NCI-H1092 (cell line): ENCODE measurements at regions not wholly inside any gene's neighbourhood (a gene's known extent, or its start where the extent isn't known, plus 50 kb on each side); places are given as distances from the start of the nearest gene placed in this dataset.
"Not testable (repeated sequence)": the region's sequence is repeated elsewhere in the genome, so short reads cannot be mapped to it uniquely, and the experiment has no call there.

ENCODE experiments used
- DNase-seq: peaks from one replicate; lab custom pipeline; 2025; lab: John Stamatoyannopoulos, UW

GRCh38 chr13:71303144-71303543, 563.9 kb downstream of the DACH1 start:
- peak; percentile 6 for DNase-seq

GRCh38 chr13:71300602-71301001, 566.4 kb downstream of the DACH1 start:
- DNase-seq: no peak

DNA sequence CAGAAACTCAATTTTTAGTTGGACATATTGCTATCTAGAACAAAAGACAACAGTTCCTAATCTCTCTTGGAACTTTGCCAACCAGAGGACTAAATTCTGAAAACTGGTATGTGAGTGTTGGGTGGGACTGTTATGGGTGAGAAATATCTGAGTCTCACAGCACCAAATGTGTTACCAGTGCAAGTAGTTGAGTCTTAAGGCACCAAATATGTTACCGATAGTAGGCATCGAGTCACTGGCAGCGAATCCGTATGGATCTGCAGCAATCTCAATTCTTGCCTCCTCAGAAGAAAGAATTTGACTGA, 575.2 kb downstream of the DACH1 start:
- no peak for DNase-seq

DNA sequence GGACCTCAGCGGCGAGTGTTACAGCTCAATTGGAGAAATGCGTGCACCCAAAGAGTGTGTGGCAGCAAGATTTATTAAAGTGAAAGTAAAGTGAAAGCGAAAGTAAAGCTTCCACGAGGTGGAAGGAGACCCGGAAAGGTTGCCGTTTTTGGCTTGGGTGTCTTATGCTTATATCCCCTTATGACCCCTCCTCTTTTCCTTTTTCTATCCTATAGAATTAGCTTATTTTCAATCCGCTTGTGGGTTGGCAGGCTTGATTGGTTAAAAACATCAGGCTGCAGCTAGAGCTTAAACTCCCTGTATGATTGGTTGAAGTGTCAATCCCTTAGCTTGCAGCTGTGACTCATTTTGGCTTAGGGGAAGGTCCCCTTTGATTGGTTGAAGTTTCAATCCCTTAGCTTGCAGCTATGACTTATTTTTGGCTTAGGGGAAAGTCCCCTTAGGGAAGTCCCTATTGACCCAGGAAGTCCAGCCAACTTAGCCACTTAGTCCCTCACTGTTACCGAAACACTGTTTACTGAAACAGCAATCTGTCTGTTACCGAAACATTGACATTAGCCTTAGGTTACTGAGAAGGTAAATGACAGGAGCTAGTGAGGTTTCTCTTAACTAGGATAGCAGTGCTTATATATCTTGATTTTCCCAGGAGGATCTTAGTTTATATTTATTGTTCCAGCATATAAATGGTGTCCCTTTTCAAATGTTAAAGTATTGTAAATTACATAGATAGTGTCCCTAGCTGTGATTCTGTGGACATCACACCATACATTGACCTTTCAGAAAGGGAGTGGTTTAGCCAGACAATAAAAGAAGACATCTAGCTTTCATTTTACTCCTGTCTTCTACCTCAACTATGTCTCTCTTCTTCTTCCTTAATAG, 575.8 kb downstream of the DACH1 start:
- peak; percentile 20 for DNase-seq

DNA sequence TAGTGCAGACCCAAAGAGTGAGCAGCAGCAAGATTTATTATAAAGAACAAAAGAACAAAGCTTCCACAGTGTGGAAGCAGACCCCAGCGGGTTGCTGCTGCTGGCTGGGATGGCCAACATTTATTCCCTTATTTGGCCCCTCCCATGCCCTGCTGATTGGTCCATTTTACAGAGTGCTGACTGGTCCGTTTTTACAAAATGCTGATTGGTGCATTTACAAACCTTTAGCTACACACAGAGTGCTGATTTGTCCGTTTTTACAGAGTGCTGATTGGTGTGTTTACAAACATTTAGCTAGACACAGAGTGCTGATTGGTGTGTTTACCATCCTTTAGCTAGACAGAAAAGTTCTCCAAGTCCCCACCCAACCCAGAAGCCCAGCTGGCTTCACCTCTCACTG, 577.0 kb downstream of the DACH1 start:
- DNase-seq: not testable (repeated sequence)

DNA sequence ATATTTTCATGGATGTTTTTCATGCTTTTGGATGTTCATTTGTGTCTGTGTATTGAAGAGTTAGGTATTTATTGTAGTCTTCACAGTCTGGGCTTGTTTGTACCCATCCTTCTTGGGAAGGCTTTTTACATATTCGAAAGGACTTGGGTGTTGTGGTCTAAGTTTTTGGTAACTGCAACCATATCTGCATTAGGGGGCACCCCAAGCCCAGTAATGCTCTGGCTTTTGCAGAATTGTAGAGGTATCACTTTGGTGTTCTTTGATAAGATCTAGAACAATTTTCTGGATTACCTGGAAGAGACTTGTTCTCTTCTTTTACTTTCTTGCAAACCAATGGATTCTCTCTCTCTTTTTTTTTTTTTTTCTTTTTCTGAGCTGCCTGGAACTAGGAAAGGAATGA, 581.3 kb downstream of the DACH1 start:
- no peak for DNase-seq

DNA sequence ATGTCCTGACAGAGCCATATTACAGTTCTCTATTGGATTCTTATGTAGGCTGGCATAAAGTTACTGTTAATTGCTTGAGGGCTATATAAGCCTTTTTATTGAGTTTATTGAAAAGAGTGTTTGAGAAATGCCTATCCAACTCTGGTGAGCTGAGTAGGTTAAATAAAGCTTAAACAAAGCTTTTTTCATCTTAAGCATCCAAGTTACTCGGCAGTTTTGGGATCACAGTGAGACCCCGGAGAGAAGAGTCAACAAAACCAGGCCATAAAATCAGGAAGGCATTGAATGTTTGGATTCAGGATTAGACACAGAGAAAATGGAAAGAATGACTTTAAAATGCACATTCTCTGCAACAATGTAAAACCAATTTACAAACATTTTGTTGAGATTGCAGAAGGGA, 588.5 kb downstream of the DACH1 start:
- no peak for DNase-seq

- no peak for DNase-seq
Observed at GRCh38 chr13:71274923-71275608, 591.9 kb downstream of the DACH1 start.

GRCh38 chr13:71261256-71261655, 605.7 kb downstream of the DACH1 start:
- DNase-seq: no peak

DNA sequence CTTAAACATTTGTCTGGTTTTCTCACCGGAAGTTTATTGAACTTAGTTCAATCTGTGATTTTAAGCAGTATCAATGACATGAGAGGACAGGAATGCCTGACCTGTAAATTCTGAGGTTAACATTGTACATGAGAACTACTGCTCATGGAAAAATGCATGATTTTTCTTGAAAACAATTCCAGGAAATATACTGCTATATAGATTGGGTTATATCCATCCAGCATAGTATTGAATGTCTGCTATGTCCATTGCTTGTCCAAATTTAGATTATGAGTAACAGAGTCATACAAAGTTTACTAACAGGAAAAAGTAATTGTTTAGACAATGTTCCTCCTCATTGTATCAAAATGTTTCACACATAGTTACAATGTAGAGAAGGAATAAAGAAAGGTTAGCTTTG, 606.8 kb downstream of the DACH1 start:
- DNase-seq: no peak

DNA sequence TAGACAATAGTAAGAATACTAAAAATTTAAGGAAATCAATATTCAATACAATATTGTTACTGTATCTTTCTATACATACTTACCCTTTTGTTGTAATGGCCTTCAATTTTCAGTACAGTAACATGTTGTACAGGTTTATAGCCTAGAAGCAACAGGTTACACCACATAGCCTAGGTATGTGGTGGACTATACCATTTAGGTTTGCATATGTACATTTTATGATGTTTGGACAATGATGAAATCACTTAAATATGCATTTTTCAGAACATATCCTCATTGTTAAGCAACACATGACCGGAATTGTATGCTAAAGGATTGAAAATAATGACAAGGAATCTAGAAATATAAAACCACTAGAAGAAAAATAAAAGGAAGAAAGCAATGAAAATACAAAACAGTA, 611.4 kb downstream of the DACH1 start:
- no peak for DNase-seq

DNA sequence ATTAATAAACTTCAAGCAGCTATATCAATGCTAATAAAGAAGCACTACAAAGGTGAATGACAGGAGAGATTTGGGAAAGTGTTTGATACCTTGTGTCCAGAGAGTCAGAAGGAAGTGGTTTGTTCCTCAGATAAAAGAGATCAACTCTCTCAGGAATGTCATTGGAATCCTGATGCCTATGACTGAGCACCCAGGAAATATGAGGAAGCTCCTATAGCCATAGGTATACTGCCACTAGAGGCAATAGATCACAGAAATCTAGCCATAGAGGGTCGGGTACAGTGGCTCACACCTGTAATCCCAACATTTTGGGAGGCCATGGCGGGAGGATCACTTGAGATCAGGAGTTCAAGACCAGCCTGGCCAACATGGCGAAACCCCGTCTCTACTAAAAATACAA, 612.6 kb downstream of the DACH1 start:
- no peak for DNase-seq

DNA sequence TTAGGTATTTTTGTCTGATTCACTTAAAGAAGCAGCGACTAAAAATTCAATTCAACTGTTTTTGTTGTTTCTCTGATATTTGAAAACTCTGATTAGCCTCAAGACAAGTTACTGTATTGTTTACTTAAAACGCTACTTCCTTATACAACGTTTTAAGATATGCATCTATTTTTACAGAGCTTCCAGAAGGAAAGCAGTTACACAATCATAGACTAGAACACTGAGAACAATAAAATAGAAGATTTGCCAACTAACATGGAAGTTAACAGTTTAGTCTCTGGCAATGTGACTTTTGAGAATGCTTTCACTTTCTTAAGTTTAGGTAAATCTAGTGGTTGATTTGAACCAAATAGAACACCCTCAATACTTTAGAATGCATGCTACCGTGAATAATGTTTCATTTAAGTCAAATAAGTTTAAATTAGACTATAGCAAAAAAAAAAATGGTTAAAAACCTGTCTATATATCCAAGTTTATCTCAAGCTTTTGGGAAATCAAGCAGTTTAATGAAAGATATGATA, 614.8 kb downstream of the DACH1 start:
- no peak for DNase-seq

GRCh38 chr13:71251292-71251951, 615.6 kb downstream of the DACH1 start:
- no peak for DNase-seq

GRCh38 chr13:71249011-71249410, 618.0 kb downstream of the DACH1 start:
- no peak for DNase-seq

DNA sequence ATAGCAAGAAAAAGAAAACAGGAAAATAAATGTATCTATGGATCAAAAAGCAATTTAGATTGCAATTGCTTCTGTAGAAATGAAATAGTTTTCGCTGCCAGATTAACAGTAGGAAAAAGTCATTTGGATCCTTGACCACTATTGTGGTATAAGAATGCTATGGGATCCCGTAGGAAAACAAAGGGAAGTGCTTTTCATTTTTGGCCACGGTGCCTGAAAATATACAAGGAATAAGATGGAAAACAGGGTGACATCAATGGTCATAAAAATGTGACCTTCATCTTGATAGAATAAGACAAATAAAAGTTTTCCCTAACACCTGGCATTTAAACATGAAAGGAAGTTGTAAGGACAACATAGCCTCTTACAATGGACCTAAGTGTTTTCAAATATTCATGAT, 622.8 kb downstream of the DACH1 start:
- no peak for DNase-seq

DNA sequence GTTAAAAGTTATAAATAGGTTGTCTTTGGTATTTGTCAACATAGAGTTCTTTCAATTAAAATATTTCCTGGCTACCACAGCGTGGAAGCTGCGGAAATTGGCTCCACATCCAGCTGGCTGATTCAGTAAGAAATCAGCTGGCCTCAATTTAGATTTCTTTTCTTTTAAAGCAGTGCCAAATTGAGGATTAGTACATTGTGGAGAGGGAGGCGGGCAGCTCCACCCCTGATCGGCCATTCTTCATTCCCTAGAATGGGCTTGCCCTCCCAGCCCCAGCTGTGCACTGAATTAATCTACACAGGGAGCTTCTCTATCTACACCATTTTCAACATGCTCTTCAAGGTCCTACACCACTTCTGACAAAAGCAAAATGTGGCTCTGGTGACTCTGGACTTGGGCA, 624.8 kb downstream of the DACH1 start:
- peak; percentile 82 for DNase-seq

DNA sequence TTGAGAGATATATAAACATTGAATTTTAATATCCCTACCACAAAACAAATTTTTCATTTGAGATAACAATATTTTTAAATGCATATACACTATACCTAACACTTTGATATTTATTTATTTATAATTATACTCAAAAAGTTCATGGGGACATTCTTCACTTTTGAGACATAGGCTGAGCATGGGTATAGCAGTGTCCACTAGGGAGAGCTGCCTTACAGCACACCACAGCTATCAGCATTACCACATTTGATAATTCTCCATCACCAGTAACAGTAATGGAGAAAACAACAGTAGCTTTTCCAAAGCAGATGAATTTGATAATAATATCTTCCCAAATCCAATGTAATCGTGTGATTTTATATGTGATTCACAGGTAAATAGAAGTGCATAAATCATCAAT, 626.1 kb downstream of the DACH1 start:
- DNase-seq: no peak

GRCh38 chr13:71237332-71237731, 629.7 kb downstream of the DACH1 start:
- no peak for DNase-seq

DNA sequence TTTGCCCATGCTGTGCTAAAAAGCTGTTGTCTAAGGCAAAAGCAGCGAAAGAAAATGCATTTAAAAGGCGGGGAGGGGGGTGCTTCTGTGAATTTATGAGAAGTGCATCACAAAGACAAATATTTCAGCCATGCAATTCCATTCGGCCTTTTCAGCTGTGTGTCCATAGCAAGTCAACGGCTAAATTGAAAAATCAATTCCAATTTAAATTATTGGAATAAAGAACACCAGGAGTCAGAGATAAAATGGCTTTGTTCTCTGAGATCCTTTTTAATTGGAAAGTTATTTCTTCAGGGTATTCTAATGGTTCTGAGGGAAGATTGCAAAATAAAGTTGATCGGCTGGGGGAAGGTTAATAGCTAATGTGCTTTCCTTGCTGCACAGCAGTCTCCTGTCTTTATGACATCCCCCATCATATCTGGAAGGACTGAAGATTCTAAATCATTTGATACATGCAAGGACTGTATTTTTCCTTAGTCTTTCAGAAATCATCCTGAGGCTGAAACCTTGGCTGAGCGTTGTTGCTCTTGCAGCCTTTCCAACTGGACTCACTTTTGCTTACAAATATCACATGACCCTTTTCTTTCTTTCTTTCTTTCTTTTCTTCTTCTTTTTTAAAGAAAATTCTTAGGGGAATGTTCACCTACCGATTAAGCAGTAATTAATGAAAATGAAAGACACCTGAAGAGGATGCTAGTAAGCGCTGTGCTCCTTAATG, 647.1 kb downstream of the DACH1 start:
- no peak for DNase-seq

DNA sequence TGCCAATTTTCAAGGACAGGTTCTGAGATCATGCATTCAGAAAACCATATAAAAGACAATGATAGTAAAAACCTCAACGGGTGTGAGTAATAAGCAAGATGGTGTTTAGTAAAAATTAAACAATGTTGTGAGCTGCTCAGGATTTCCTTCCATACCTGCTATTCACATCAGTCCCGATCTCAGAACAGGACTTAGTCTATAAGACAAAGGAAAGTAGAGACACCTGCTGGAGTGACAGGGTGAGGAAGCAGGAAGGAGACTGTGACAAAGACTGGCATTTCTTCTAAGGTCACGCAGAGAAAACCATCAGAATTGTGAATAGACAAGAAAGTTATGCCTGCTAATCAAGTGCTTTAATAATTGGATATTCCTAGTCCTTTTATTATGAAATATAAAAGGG, 648.0 kb downstream of the DACH1 start:
- DNase-seq: peak; percentile 23

- DNase-seq: peak; percentile 69
Observed at GRCh38 chr13:71217827-71218226, 649.2 kb downstream of the DACH1 start.
